ENCODE measurements at regions not wholly inside any gene's neighbourhood (a gene's known extent, or its start where the extent isn't known, plus 50 kb on each side); places are given as distances from the start of the nearest gene placed in this dataset.
"Not testable (repeated sequence)": the region's sequence is repeated elsewhere in the genome, so short reads cannot be mapped to it uniquely, and the experiment has no call there.

DNA sequence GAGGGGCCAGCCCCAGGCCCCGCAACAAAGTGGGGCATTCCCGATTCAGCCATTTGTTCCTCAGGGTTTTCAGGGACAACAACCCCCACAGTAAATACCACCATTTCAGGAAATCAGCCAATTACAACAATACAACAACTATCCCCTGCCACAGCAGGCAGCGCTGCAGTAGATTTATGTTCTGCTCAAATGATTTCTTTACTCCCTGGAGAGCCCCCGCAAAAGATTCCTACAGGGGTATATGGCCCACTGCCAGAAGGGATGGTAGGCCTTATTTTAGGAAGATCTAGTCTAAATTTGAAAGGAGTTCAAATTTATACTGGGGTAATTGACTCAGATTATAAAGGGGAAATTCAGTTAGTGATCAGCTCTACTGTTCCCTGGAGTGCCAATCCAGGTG, 120.5 kb upstream of the DRD5 start:
- TF ChIP-seq CTCF, POLR2A (IDR thresholded peaks at IDR 0.05): not testable (repeated sequence)

Measured in testis (tissue), 2 donors.